NB4 (cell line): ENCODE measurements at regions not wholly inside any gene's neighbourhood (a gene's known extent, or its start where the extent isn't known, plus 50 kb on each side); places are given as distances from the start of the nearest gene placed in this dataset.

Experiments
- CTCF ChIP-seq: IDR thresholded peaks from one replicate; pipeline ENCODE4 v1.5.1; 2012; ENCODE audit warnings: low read depth, low read length
- MAX ChIP-seq: IDR thresholded peaks from 2 replicates; pipeline ENCODE4 v1.6.1; 2011; ENCODE audit warnings: low read depth, low read length
- MYC ChIP-seq: IDR thresholded peaks from 2 replicates; pipeline ENCODE4 v1.6.1; 2011; ENCODE audit warnings: low read depth, low read length
- POLR2A ChIP-seq: IDR thresholded peaks from 2 replicates; pipeline ENCODE4 v1.6.1; 2011; ENCODE audit warnings: mild to moderate bottlenecking; ENCODE audit not compliant: insufficient read length; ENCODE audit errors: extremely low read depth

GRCh38 chr6:9307786-9308185 is 872.4 kb upstream of the SLC35B3 start:
- TF ChIP-seq MAX = no peak
- TF ChIP-seq POLR2A = no peak
- no peak for TF ChIP-seq CTCF
- no peak for TF ChIP-seq MYC
